ENCODE measurements at regions not wholly inside any gene's neighbourhood (a gene's known extent, or its start where the extent isn't known, plus 50 kb on each side); places are given as distances from the start of the nearest gene placed in this dataset.
"Not testable (repeated sequence)": the region's sequence is repeated elsewhere in the genome, so short reads cannot be mapped to it uniquely, and the experiment has no call there.

GRCh38 chr5:74497706-74498105, 142.8 kb downstream of the ENC1 start:
- DNase-seq, result no peak

GRCh38 chr5:74493411-74493810, 147.1 kb downstream of the ENC1 start:
- DNase-seq, result no peak

GRCh38 chr5:74492230-74492629, 148.3 kb downstream of the ENC1 start:
- no peak for DNase-seq

GRCh38 chr5:74491586-74491985, 148.9 kb downstream of the ENC1 start:
- DNase-seq, result no peak

GRCh38 chr5:74490814-74491213, 149.7 kb downstream of the ENC1 start:
- DNase-seq, result no peak

GRCh38 chr5:74482990-74483389, 157.5 kb downstream of the ENC1 start:
- no peak for DNase-seq

- no peak for DNase-seq
Measured at GRCh38 chr5:74482523-74482922, 158.0 kb downstream of the ENC1 start.

GRCh38 chr5:74481357-74481756, 159.2 kb downstream of the ENC1 start:
- DNase-seq, result not testable (repeated sequence)

- no peak for DNase-seq
Measured at GRCh38 chr5:74480201-74480600, 160.3 kb downstream of the ENC1 start.

GRCh38 chr5:74478328-74478727, 162.2 kb downstream of the ENC1 start:
- no peak for DNase-seq

- DNase-seq, result no peak
Measured at GRCh38 chr5:74477761-74478160, 162.8 kb downstream of the ENC1 start.

GRCh38 chr5:74476819-74477453, 163.6 kb downstream of the ENC1 start:
- DNase-seq, result no peak

GRCh38 chr5:74476046-74476818, 164.3 kb downstream of the ENC1 start:
- no peak for DNase-seq

- DNase-seq, result no peak
Measured at GRCh38 chr5:74471875-74472274, 168.7 kb downstream of the ENC1 start.

GRCh38 chr5:74469234-74469994, 171.1 kb downstream of the ENC1 start:
- no peak for DNase-seq

- no peak for DNase-seq
Measured at GRCh38 chr5:74468421-74468820, 172.1 kb downstream of the ENC1 start.

- no peak for DNase-seq
Measured at GRCh38 chr5:74465724-74466123, 174.8 kb downstream of the ENC1 start.

- DNase-seq, result no peak
Measured at GRCh38 chr5:74464512-74465209, 175.9 kb downstream of the ENC1 start.

GRCh38 chr5:74462356-74462755, 178.2 kb downstream of the ENC1 start:
- DNase-seq, result no peak

- no peak for DNase-seq
Measured at GRCh38 chr5:74461251-74461650, 179.3 kb downstream of the ENC1 start.

GRCh38 chr5:74460694-74461093, 179.8 kb downstream of the ENC1 start:
- no peak for DNase-seq

GRCh38 chr5:74459984-74460383, 180.5 kb downstream of the ENC1 start:
- DNase-seq, result no peak

GRCh38 chr5:74457876-74458275, 182.7 kb downstream of the ENC1 start:
- no peak for DNase-seq

Data from CD4-positive, alpha-beta T cell treated with Interleukin-17A for 1 hour (primary cell).